ENCODE measurements at regions not wholly inside any gene's neighbourhood (a gene's known extent, or its start where the extent isn't known, plus 50 kb on each side); places are given as distances from the start of the nearest gene placed in this dataset.

GRCh38 chr6:91708534-91708933 lies 1121.7 kb upstream of the MAP3K7 start:
- TF ChIP-seq POLR2A (IDR thresholded peaks at IDR 0.05; ENCODE audit: extremely low read depth, insufficient read length) (no peak), CTCF (IDR thresholded peaks at IDR 0.05; ENCODE audit: low read depth, low read length) (no peak), MAX (IDR thresholded peaks at IDR 0.05; ENCODE audit: low read depth, low read length) (no peak)
